Mesendoderm (in vitro differentiated cells): ENCODE measurements at regions not wholly inside any gene's neighbourhood (a gene's known extent, or its start where the extent isn't known, plus 50 kb on each side); places are given as distances from the start of the nearest gene placed in this dataset.
"Not testable (repeated sequence)": the region's sequence is repeated elsewhere in the genome, so short reads cannot be mapped to it uniquely, and the experiment has no call there.

Experiments used
- DNase-seq: peaks from one replicate; pipeline ENCODE4 v3.0.0; 2013
- H2AK5ac ChIP-seq: 2 replicates; pipeline ENCODE4 v1.6.1; 2013; ENCODE audit warnings: low read length, inconsistent platforms
- H2BK120ac ChIP-seq: 2 replicates; pipeline ENCODE4 v1.6.1; 2013; ENCODE audit warnings: low read depth, mild to moderate bottlenecking, low read length, moderate library complexity, mixed read lengths
- H2BK15ac ChIP-seq: replicated peaks from 2 replicates; pipeline ENCODE4 v1.6.1; 2013; ENCODE audit warnings: low read depth, mild to moderate bottlenecking, moderate library complexity
- H2BK5ac ChIP-seq: 2 replicates; pipeline ENCODE4 v1.6.1; 2013; ENCODE audit warnings: low read length, inconsistent platforms
- H3K18ac ChIP-seq: 2 replicates; pipeline ENCODE4 v1.6.1; 2013; ENCODE audit warnings: mild to moderate bottlenecking, low read length, mixed read lengths
- H3K23ac ChIP-seq: one replicate; pipeline ENCODE4 v1.6.1; 2013; ENCODE audit warnings: low read length
- H3K27ac ChIP-seq: 2 replicates; pipeline ENCODE4 v1.5.1; 2013; ENCODE audit warnings: low read depth, mild to moderate bottlenecking, inconsistent platforms, low read length, moderate library complexity
- H3K27me3 ChIP-seq: 2 replicates; pipeline ENCODE4 v1.6.1; 2013; ENCODE audit warnings: low read length, control low read depth, mild to moderate bottlenecking, inconsistent platforms; ENCODE audit not compliant: insufficient read depth, poor library complexity
- H3K36me3 ChIP-seq: 2 replicates; pipeline ENCODE4 v1.6.1; 2013; ENCODE audit warnings: low read length, inconsistent platforms; ENCODE audit not compliant: control insufficient read depth, insufficient read depth
- H3K4ac ChIP-seq: one replicate; pipeline ENCODE4 v1.6.1; 2013; ENCODE audit warnings: low read depth, mild to moderate bottlenecking, low read length, moderate library complexity
- H3K4me1 ChIP-seq: 2 replicates; pipeline ENCODE4 v1.6.1; 2013; ENCODE audit warnings: low read depth, low read length, inconsistent platforms; ENCODE audit not compliant: control insufficient read depth
- H3K4me2 ChIP-seq: 2 replicates; pipeline ENCODE4 v1.6.1; 2013; ENCODE audit warnings: low read length
- H3K4me3 ChIP-seq: 2 replicates; pipeline ENCODE4 v1.5.1; 2013; ENCODE audit warnings: mild to moderate bottlenecking, low read length
- H3K56ac ChIP-seq: one replicate; pipeline ENCODE4 v1.6.1; 2013; ENCODE audit warnings: low read length
- H3K79me1 ChIP-seq: 2 replicates; pipeline ENCODE4 v1.6.1; 2013; ENCODE audit warnings: low read length, inconsistent platforms
- H3K79me2 ChIP-seq: 2 replicates; pipeline ENCODE4 v1.6.1; 2013; ENCODE audit warnings: mild to moderate bottlenecking, low read length; ENCODE audit not compliant: control insufficient read depth, insufficient read depth
- H3K9ac ChIP-seq: 2 replicates; pipeline ENCODE4 v1.6.1; 2013; ENCODE audit warnings: low read length, inconsistent platforms
- H4K5ac ChIP-seq: one replicate; pipeline ENCODE4 v1.6.1; 2013; ENCODE audit warnings: low read length
- H4K8ac ChIP-seq: one replicate; pipeline ENCODE4 v1.6.1; 2013; ENCODE audit warnings: low read depth, mild to moderate bottlenecking, control low read depth, low read length, moderate library complexity
- WGBS: extraction: QIAGEN DNeasy Blood & Tissue Kit; methylation state at CpG from one replicate; pipeline ENCODE4 v1.1.7; 2013; ENCODE audit warnings: low lambda C conversion rate, missing lambda C conversion rate; ENCODE audit not compliant: insufficient coverage; ENCODE audit errors: extremely low coverage; 5-methylcytosine and 5-hydroxymethylcytosine counted together

DNA sequence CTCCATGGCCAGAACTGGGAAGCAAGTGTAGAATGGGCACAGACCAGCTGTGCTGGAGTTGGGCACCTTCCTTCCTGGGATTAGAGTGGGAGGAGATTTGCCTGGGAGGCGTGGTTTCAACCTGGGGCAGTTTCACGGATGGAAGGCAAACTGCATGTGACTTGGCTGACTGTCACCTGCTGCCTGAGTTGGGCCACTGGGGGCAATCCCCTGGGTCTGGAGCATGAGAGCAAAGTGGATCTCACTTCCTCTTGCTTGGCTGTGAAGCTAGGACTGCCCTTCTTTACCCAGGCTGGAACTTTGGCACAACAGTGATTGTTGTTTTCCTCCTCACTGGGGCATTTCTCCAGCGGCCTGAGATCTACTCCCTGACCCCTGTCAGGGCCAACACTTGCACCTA, 1247.0 kb upstream of the EPHA6 start:
- Histone ChIP-seq H3K79me2 (no peaks in the 10 kb centered on the region), H2BK5ac (no peak overlapping the region), H3K36me3 (no peaks in the 10 kb centered on the region), H3K27ac (no peak overlapping the region), H3K23ac (no peak overlapping the region), H3K18ac (no peak overlapping the region), H3K4me3 (no peak overlapping the region), H4K5ac (no peak overlapping the region), H3K79me1 (no peaks in the 10 kb centered on the region), H2BK15ac (no peak overlapping the region), H3K27me3 (no peaks in the 10 kb centered on the region), H3K9ac (no peak overlapping the region), H2BK120ac (no peak overlapping the region), H3K4ac (no peak overlapping the region), H3K56ac (no peak overlapping the region), H3K4me1 (no peaks in the 10 kb centered on the region), H4K8ac (no peak overlapping the region), H3K4me2 (no peak overlapping the region), H2AK5ac (no peak overlapping the region)
- WGBS: no CpG with 5 or more reads among the region's 3 CpGs
- DNase-seq: peak; percentile 10

DNA sequence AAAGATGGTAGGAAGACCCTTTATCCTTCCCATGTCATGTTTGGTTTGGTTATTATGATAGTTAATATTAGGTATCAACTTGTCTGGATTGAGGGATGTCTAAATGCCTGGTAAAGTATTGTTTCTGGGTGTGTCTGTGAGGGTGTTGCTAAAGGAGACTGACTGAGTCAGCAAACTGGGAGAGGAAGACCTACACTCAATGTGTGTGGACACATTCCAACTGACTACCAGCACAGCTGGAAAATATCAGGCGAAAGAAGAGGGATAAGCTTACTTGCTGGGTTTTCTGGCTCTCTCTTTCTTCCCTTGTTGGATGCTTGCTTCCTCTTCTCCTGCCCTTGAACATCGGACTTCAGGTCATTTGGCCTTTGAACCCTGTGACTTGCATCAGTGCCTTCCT, 1227.6 kb upstream of the EPHA6 start:
- Histone ChIP-seq H3K4me2 (no peak overlapping the region), H3K36me3 (no peaks in the 10 kb centered on the region), H3K4ac (no peak overlapping the region), H2AK5ac (no peak overlapping the region), H3K56ac (no peak overlapping the region), H2BK15ac (no peak overlapping the region), H3K79me2 (no peaks in the 10 kb centered on the region), H4K8ac (no peak overlapping the region), H3K23ac (no peak overlapping the region), H3K27ac (no peak overlapping the region), H3K4me3 (no peak overlapping the region), H3K9ac (no peak overlapping the region), H3K18ac (no peak overlapping the region), H2BK120ac (no peak overlapping the region), H3K79me1 (no peaks in the 10 kb centered on the region), H3K4me1 (no peaks in the 10 kb centered on the region), H4K5ac (no peak overlapping the region), H2BK5ac (no peak overlapping the region), H3K27me3 (no peaks in the 10 kb centered on the region)
- WGBS: no CpG with 5 or more reads among the region's 2 CpGs
- no peak for DNase-seq

GRCh38 chr3:95587641-95588040, 1226.8 kb upstream of the EPHA6 start:
- not testable (repeated sequence) for H2BK15ac ChIP-seq, H3K9ac ChIP-seq, H2BK120ac ChIP-seq, H3K36me3 ChIP-seq, H2BK5ac ChIP-seq, H2AK5ac ChIP-seq, H3K27ac ChIP-seq, H3K27me3 ChIP-seq, H3K4me3 ChIP-seq, H4K8ac ChIP-seq, H3K4ac ChIP-seq, H4K5ac ChIP-seq, H3K4me2 ChIP-seq, H3K79me1 ChIP-seq, H3K79me2 ChIP-seq, H3K4me1 ChIP-seq, H3K18ac ChIP-seq, DNase-seq, H3K56ac ChIP-seq, H3K23ac ChIP-seq
- WGBS: no CpG with 5 or more reads among the region's 8 CpGs

- H2BK120ac ChIP-seq: no peak overlapping the region
- no peak overlapping the region for H3K23ac ChIP-seq
- WGBS: no CpG with 5 or more reads among the region's 13 CpGs
- H3K4ac ChIP-seq: no peak overlapping the region
- H3K9ac ChIP-seq: no peak overlapping the region
- no peaks in the 10 kb centered on the region for H3K27me3 ChIP-seq
- no peak overlapping the region for H3K27ac ChIP-seq
- no peaks in the 10 kb centered on the region for H3K4me1 ChIP-seq
- no peak for DNase-seq
- no peak overlapping the region for H4K5ac ChIP-seq
- H3K4me3 ChIP-seq: no peak overlapping the region
- no peaks in the 10 kb centered on the region for H3K79me2 ChIP-seq
- no peak overlapping the region for H3K18ac ChIP-seq
- no peak overlapping the region for H2BK5ac ChIP-seq
- no peak overlapping the region for H2AK5ac ChIP-seq
- no peak overlapping the region for H4K8ac ChIP-seq
- no peaks in the 10 kb centered on the region for H3K79me1 ChIP-seq
- H3K36me3 ChIP-seq: no peaks in the 10 kb centered on the region
- H2BK15ac ChIP-seq: no peak overlapping the region
- no peak overlapping the region for H3K56ac ChIP-seq
- no peak overlapping the region for H3K4me2 ChIP-seq
These were observed 1225.9 kb upstream of the EPHA6 start for GRCh38 chr3:95588473-95588872.

- Histone ChIP-seq H3K36me3 (no peaks in the 10 kb centered on the region), H3K56ac (no peak overlapping the region), H3K4me3 (no peak overlapping the region), H2BK15ac (no peak overlapping the region), H2BK5ac (no peak overlapping the region), H3K27me3 (no peaks in the 10 kb centered on the region), H3K79me2 (no peaks in the 10 kb centered on the region), H3K18ac (no peak overlapping the region), H3K4me1 (no peaks in the 10 kb centered on the region), H2AK5ac (no peak overlapping the region), H3K4me2 (no peak overlapping the region), H3K79me1 (no peaks in the 10 kb centered on the region), H3K27ac (no peak overlapping the region), H3K9ac (no peak overlapping the region), H2BK120ac (no peak overlapping the region), H4K8ac (no peak overlapping the region), H3K4ac (no peak overlapping the region), H3K23ac (no peak overlapping the region), H4K5ac (no peak overlapping the region)
- no CpG with 5 or more reads among the region's 26 CpGs for whole genome bisulfite sequencing
- DNase-seq: no peak
These were observed 1218.8 kb upstream of the EPHA6 start for GRCh38 chr3:95595416-95596075.

DNA sequence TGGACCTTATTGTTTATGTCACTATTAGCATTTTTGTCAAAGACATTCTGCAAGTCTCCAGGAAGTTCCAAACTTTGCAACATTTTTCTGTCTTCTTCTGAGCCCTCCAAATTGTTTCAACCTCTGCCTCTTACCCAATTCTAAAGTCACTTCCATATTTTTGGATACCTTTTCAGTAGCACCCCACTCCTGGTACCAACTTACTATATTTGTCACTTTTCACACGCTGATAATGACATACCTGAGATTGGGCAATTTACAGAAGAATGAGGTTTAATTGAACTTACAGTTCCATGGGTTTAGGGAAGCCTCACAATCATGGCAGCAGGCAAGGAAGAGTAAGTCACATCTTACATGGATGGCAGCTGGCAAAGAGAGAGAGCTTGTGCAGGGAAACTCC, 1206.5 kb upstream of the EPHA6 start:
- Histone ChIP-seq H2BK120ac (no peak overlapping the region), H3K79me1 (no peaks in the 10 kb centered on the region), H2AK5ac (no peak overlapping the region), H3K27me3 (no peaks in the 10 kb centered on the region), H2BK15ac (no peak overlapping the region), H3K4me2 (no peak overlapping the region), H4K5ac (no peak overlapping the region), H3K4me3 (no peak overlapping the region), H2BK5ac (no peak overlapping the region), H4K8ac (no peak overlapping the region), H3K18ac (no peak overlapping the region), H3K9ac (no peak overlapping the region), H3K36me3 (no peaks in the 10 kb centered on the region), H3K4ac (no peak overlapping the region), H3K56ac (no peak overlapping the region), H3K4me1 (no peaks in the 10 kb centered on the region), H3K23ac (no peak overlapping the region), H3K79me2 (no peaks in the 10 kb centered on the region), H3K27ac (no peak overlapping the region)
- no CpG with 5 or more reads among the region's 1 CpG for WGBS
- no peak for DNase-seq
